B cell (primary cell): ENCODE measurements at regions not wholly inside any gene's neighbourhood (a gene's known extent, or its start where the extent isn't known, plus 50 kb on each side); places are given as distances from the start of the nearest gene placed in this dataset.

Source experiments
- ATAC-seq: fragments of 200-7000 bp; cut with Tn5 transposase; one replicate; pipeline ENCODE4 v1.10.0; 2021; ENCODE audit warnings: low read depth, mild to moderate bottlenecking, moderate number of reproducible peaks, moderate library complexity
- CTCF ChIA-PET: fragments of 350-600 bp; sonication (Branson Sonifier 250); formaldehyde crosslinking; loops from one replicate; lab custom pipeline; 2021; ENCODE audit warnings: antibody characterized with exemption, inconsistent platforms; lab: Charles Lee
- POLR2A ChIA-PET: fragments of 350-600 bp; sonication (Branson Sonifier 250); formaldehyde crosslinking; loops from one replicate; lab custom pipeline; 2021; ENCODE audit warnings: antibody characterized with exemption; lab: Charles Lee
- DNase-seq: peaks from one replicate; pipeline ENCODE4 v3.0.0; 2013
- H2AFZ ChIP-seq: 2 replicates; pipeline ENCODE4 v1.6.1; 2012; ENCODE audit warnings: mild to moderate bottlenecking, low read depth, low read length; ENCODE audit not compliant: insufficient read depth, poor library complexity, severe bottlenecking
- H3K27ac ChIP-seq, 2 donors: 1 replicate in 1 of 2; 2 replicates in 1 of 2; pipeline ENCODE4 v1.5.1; 2012 to 2013; ENCODE audit warnings: low read length in 2 of 2, mild to moderate bottlenecking in 2 of 2, moderate library complexity in 1 of 2
- H3K27me3 ChIP-seq, 4 experiments: fragments of 200-600 bp in 1 of 4; sonication (generic) in 1 of 4; replicated peaks in 1 of 4; 1 replicate in 2 of 4; 2 replicates in 2 of 4; pipeline versions ENCODE4 v1.6.1 to v1.7.0; 2013 to 2016; ENCODE audit warnings: low read length in 3 of 4, mild to moderate bottlenecking in 2 of 4, mixed read lengths in 1 of 4, moderate library complexity in 1 of 4; ENCODE audit not compliant: insufficient read depth in 4 of 4, control insufficient read depth in 3 of 4; ENCODE audit errors: control extremely low read depth in 1 of 4
- H3K36me3 ChIP-seq, 2 experiments: replicated peaks in 1 of 2; 1 replicate in 1 of 2; 2 replicates in 1 of 2; pipeline versions ENCODE4 v1.6.1 to v1.7.1; 2013; ENCODE audit warnings: low read length in 1 of 2; ENCODE audit not compliant: insufficient read depth in 2 of 2, control insufficient read depth in 1 of 2; ENCODE audit errors: control extremely low read depth in 1 of 2, extremely low read depth in 1 of 2
- H3K4me1 ChIP-seq, 2 donors: fragments of 200-600 bp in 1 of 2; sonication (generic) in 1 of 2; 1 replicate in 1 of 2; 2 replicates in 1 of 2; pipeline versions ENCODE4 v1.5.1 to v1.6.1; 2013 to 2017; ENCODE audit warnings: low read length in 2 of 2; ENCODE audit not compliant: control insufficient read depth in 2 of 2, insufficient read depth in 2 of 2
- H3K4me2 ChIP-seq: replicated peaks from 2 replicates; pipeline ENCODE3; 2012; ENCODE audit warnings: mild to moderate bottlenecking, low read depth, low read length; ENCODE audit not compliant: poor library complexity, severe bottlenecking
- H3K4me3 ChIP-seq, 5 experiments: fragments of 200-600 bp in 1 of 5; sonication (generic) in 1 of 5; 1 replicate in 3 of 5; 2 replicates in 2 of 5; pipeline versions ENCODE4 v1.5.1 to v1.7.0; 2011 to 2016; ENCODE audit warnings: low read length in 4 of 5, mild to moderate bottlenecking in 4 of 5, low read depth in 2 of 5, control low read depth in 1 of 5, moderate library complexity in 1 of 5; ENCODE audit not compliant: insufficient read depth in 1 of 5; ENCODE audit errors: control extremely low read depth in 1 of 5, extremely low read depth in 1 of 5
- H3K79me2 ChIP-seq: fragments of 200-600 bp; sonication (generic); one replicate; pipeline ENCODE4 v1.6.0; 2016; ENCODE audit warnings: low read length; ENCODE audit not compliant: control insufficient read depth, insufficient read depth
- H3K9ac ChIP-seq: fragments of 200-600 bp; sonication (generic); 2 replicates; pipeline ENCODE4 v1.6.1; 2017; ENCODE audit warnings: mild to moderate bottlenecking, low read length, moderate library complexity
- H3K9me3 ChIP-seq, 3 donors: one replicate each; pipeline versions ENCODE4 v1.6.1 to v1.7.1; 2013; ENCODE audit warnings: low read length in 2 of 3; ENCODE audit not compliant: control insufficient read depth in 2 of 3, insufficient read depth in 1 of 3; ENCODE audit errors: control extremely low read depth in 1 of 3
- H4K20me1 ChIP-seq: 2 replicates; pipeline ENCODE4 v1.6.0; 2012; ENCODE audit warnings: mild to moderate bottlenecking, low read length; ENCODE audit not compliant: insufficient read depth, control insufficient read depth, poor library complexity, severe bottlenecking
- H3K27ac Mint-ChIP-seq: one replicate; pipeline ENCODE4 v1.8.0; 2021; ENCODE audit warnings: mixed read lengths
- H3K27me3 Mint-ChIP-seq: one replicate; pipeline ENCODE4 v1.8.0; 2021; ENCODE audit warnings: mixed read lengths
- H3K4me1 Mint-ChIP-seq: one replicate; pipeline ENCODE4 v1.8.0; 2021; ENCODE audit warnings: mixed read lengths
- H3K4me3 Mint-ChIP-seq: one replicate; pipeline ENCODE4 v1.8.0; 2021; ENCODE audit warnings: mixed read lengths
- H3K9me3 Mint-ChIP-seq: one replicate; pipeline ENCODE4 v1.8.0; 2022; ENCODE audit warnings: mixed read lengths; ENCODE audit not compliant: insufficient read depth
- EZH2 ChIP-seq: IDR thresholded peaks from 2 replicates; pipeline ENCODE4 v1.6.1; 2012; ENCODE audit warnings: borderline replicate concordance, low read depth, mild to moderate bottlenecking, moderate library complexity, low read length; ENCODE audit not compliant: insufficient read depth, poor library complexity, severe bottlenecking
- WGBS: methylation state at CpG from one replicate; pipeline ENCODE4 v1.1.5; 2013; ENCODE audit warnings: missing lambda C conversion rate; ENCODE audit not compliant: insufficient coverage; 5-methylcytosine and 5-hydroxymethylcytosine counted together
- intact Hi-C: fragments of 100-400 bp; cut with micrococcal nuclease; formaldehyde crosslinking; loops from one replicate; pipeline ENCODE4 v1.10.0; 2022
- TF ChIP-seq, protein P1 (sequence below): fragments of 200-600 bp; IDR thresholded peaks from one replicate; pipeline ENCODE4 v1.8.0; 2022; ENCODE audit warnings: antibody characterized with exemption, mild to moderate bottlenecking

DNA sequence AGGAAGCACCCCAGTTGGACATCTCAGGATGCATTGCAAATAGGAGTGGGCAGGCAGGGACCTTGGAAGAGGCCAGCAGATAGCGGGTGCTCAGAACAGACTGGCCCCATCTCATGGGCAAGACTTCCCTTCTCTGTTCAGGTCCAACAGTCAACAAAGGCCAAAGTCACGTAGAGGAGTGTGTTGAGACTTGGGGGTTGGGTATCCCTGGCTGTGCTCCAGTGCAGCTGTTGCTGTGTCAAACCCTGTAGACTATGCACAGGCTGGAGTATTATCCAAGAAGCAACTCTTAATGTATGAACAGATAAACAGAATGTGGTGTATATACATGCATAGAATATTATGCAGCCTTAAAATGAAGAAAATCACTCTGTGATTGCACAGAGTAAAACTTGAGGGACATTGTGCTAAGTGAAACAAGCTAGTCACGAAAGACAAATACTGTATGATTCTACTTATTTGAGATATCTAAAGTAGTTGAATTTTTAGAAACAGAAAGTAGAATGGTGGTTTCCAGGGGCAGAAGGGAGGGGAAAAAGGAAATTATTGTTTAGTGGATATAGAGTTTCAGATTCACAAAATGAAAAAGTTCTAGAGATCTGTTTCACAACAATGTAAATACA lies 192.1 kb upstream of the LCORL start:
- H3K4me1 ChIP-seq = no peaks in the 10 kb centered on the region
- ChIA-PET CTCF (interaction anchor here (0.6 kb wide), 1 partner anchor 436 kb away, joined by 3 read pairs; no protein-coding TSS in a partner anchor), POLR2A (no interaction called here)
- Mint-ChIP-seq H3K4me1 (no peaks in the 10 kb centered on the region), H3K27me3 (peaks cover 4% of the 10 kb centered on the region), H3K27ac (no peak overlapping the region), H3K9me3 (no peaks in the 10 kb centered on the region), H3K4me3 (no peak overlapping the region)
- no peaks in the 10 kb centered on the region for H3K79me2 ChIP-seq
- DNase-seq (no peak), ATAC-seq (no peak)
- peaks cover 0 to 8% (median 0%) of the 10 kb centered on the region in 3 donors for H3K9me3 ChIP-seq
- H3K4me3 ChIP-seq = no peak overlapping the region
- H3K9ac ChIP-seq = no peak overlapping the region
- no peaks in the 10 kb centered on the region for H3K36me3 ChIP-seq
- TF ChIP-seq, protein P1, sequence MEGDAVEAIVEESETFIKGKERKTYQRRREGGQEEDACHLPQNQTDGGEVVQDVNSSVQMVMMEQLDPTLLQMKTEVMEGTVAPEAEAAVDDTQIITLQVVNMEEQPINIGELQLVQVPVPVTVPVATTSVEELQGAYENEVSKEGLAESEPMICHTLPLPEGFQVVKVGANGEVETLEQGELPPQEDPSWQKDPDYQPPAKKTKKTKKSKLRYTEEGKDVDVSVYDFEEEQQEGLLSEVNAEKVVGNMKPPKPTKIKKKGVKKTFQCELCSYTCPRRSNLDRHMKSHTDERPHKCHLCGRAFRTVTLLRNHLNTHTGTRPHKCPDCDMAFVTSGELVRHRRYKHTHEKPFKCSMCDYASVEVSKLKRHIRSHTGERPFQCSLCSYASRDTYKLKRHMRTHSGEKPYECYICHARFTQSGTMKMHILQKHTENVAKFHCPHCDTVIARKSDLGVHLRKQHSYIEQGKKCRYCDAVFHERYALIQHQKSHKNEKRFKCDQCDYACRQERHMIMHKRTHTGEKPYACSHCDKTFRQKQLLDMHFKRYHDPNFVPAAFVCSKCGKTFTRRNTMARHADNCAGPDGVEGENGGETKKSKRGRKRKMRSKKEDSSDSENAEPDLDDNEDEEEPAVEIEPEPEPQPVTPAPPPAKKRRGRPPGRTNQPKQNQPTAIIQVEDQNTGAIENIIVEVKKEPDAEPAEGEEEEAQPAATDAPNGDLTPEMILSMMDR = no peak
- no peak for TF ChIP-seq EZH2
- no peaks in the 10 kb centered on the region for H4K20me1 ChIP-seq
- no peaks in the 10 kb centered on the region for H3K27me3 ChIP-seq
- H2AFZ ChIP-seq = no peak overlapping the region
- H3K4me2 ChIP-seq = no peak overlapping the region
- no peak overlapping the region for H3K27ac ChIP-seq
- 86% methylated on average over 1 of the region's 3 CpGs for WGBS
- intact Hi-C loops = no loop called here

DNA sequence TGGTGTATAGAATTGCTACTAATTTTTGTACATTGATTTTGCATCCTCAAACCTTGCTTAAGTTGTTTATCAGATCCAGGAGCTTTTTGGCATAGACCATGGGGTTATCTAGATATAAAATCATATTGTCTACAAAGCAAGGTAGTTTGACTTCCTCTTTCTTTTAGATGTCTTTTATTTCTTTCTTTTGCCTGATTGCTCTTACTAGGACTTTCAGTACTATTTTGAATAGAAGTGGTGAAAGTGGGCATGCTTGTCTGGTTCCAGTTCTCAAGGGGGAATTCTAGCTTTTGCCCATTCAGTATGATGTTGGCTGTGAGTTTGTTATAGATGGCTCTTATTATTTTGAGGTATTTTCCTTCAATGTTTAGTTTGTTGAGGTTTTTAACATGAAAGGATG lies 187.9 kb upstream of the LCORL start:
- H3K4me1 ChIP-seq = no peaks in the 10 kb centered on the region
- no peaks in the 10 kb centered on the region for H3K79me2 ChIP-seq
- H3K27ac Mint-ChIP-seq = no peak overlapping the region
- TF ChIP-seq, protein P1 = no peak
- TF ChIP-seq EZH2 = no peak
- H3K9me3 Mint-ChIP-seq = no peaks in the 10 kb centered on the region
- H3K4me3 ChIP-seq = no peak overlapping the region
- no peak overlapping the region for H3K4me3 Mint-ChIP-seq
- no peak overlapping the region for H3K4me2 ChIP-seq
- POLR2A ChIA-PET = no interaction called here
- peaks cover 4% of the 10 kb centered on the region for H3K27me3 Mint-ChIP-seq
- DNase-seq (no peak), ATAC-seq (no peak)
- H3K27ac ChIP-seq = no peak overlapping the region
- H3K4me1 Mint-ChIP-seq = no peaks in the 10 kb centered on the region
- no peaks in the 10 kb centered on the region for H4K20me1 ChIP-seq
- no peak overlapping the region for H2AFZ ChIP-seq
- no peaks in the 10 kb centered on the region for H3K27me3 ChIP-seq
- H3K9me3 ChIP-seq = peaks cover 0 to 8% (median 0%) of the 10 kb centered on the region in 3 donors
- no peaks in the 10 kb centered on the region for H3K36me3 ChIP-seq
- intact Hi-C loops = no loop called here
- CTCF ChIA-PET = no interaction called here
- H3K9ac ChIP-seq = no peak overlapping the region
